PC-9 (cell line): ENCODE measurements at regions not wholly inside any gene's neighbourhood (a gene's known extent, or its start where the extent isn't known, plus 50 kb on each side); places are given as distances from the start of the nearest gene placed in this dataset.

Source experiments
- BruUV-seq: library from RNA; stranded (reverse); fragments of 400-500 nt; replicated peaks from 2 replicates; lab custom pipeline; 2021; lab: Mats Ljungman, UMichigan
- CTCF ChIA-PET: fragments of 300-600 bp; sonication (Branson Sonifier 250); formaldehyde crosslinking; loops from one replicate; lab custom pipeline; 2022; ENCODE audit warnings: antibody characterized with exemption; lab: Charles Lee
- POLR2A ChIA-PET: fragments of 300-600 bp; sonication (Branson Sonifier 250); formaldehyde crosslinking; loops from one replicate; lab custom pipeline; 2022; ENCODE audit warnings: antibody characterized with exemption; ENCODE audit not compliant: unreplicated experiment; lab: Charles Lee
- DNase-seq, 2 experiments: peaks; one replicate each; pipeline versions ENCODE4 v3.0.0 to v3.0.0-alpha.2; 2015 to 2022; ENCODE audit warnings: mixed read lengths in 1 of 2
- H2AFZ ChIP-seq: fragments of 200-600 bp; sonication (generic); 2 replicates; pipeline ENCODE4 v1.8.1; 2017; ENCODE audit warnings: antibody characterized with exemption
- H3F3A ChIP-seq: fragments of 200-600 bp; sonication (generic); 2 replicates; pipeline ENCODE4 v1.8.1; 2017; ENCODE audit warnings: antibody characterized with exemption, mild to moderate bottlenecking, low read depth; ENCODE audit not compliant: insufficient read depth
- H3K27ac ChIP-seq: fragments of 200-600 bp; sonication (generic); 2 replicates; pipeline ENCODE4 v1.6.1; 2016; ENCODE audit warnings: mixed run types
- H3K27me3 ChIP-seq: fragments of 200-600 bp; sonication (generic); 2 replicates; pipeline ENCODE4 v1.6.1; 2016; ENCODE audit warnings: low read depth, mixed run types; ENCODE audit not compliant: insufficient read depth
- H3K36me3 ChIP-seq: fragments of 200-600 bp; sonication (generic); 2 replicates; pipeline ENCODE4 v1.6.1; 2016; ENCODE audit warnings: low read depth, mixed run types
- H3K4me1 ChIP-seq: fragments of 200-600 bp; sonication (generic); replicated peaks from 2 replicates; pipeline ENCODE4 v1.6.1; 2016; ENCODE audit warnings: mixed run types; ENCODE audit not compliant: insufficient read depth
- H3K4me2 ChIP-seq: fragments of 200-600 bp; sonication (generic); 2 replicates; pipeline ENCODE4 v1.6.1; 2017; ENCODE audit warnings: mixed run types
- H3K4me3 ChIP-seq: fragments of 200-600 bp; sonication (generic); 2 replicates; pipeline ENCODE4 v1.6.1; 2016; ENCODE audit warnings: mixed run types
- H3K79me2 ChIP-seq: fragments of 200-600 bp; sonication (generic); 2 replicates; pipeline ENCODE4 v1.6.1; 2017; ENCODE audit warnings: low read depth, mixed run types
- H3K9me2 ChIP-seq: fragments of 200-600 bp; sonication (generic); 2 replicates; pipeline ENCODE4 v1.8.1; 2017; ENCODE audit warnings: mild to moderate bottlenecking; ENCODE audit not compliant: insufficient read depth
- H3K9me3 ChIP-seq: fragments of 200-600 bp; sonication (generic); 2 replicates; pipeline ENCODE4 v1.8.1; 2016; ENCODE audit warnings: low read depth; ENCODE audit not compliant: insufficient read depth
- H4K20me1 ChIP-seq: fragments of 200-600 bp; sonication (generic); 2 replicates; pipeline ENCODE4 v1.8.1; 2017; ENCODE audit not compliant: insufficient read depth
- CTCF ChIP-seq: fragments of 200-600 bp; sonication (generic); conservative IDR thresholded peaks from 2 replicates; pipeline ENCODE4 v1.6.1; 2017; ENCODE audit warnings: mixed run types, antibody characterized with exemption, mild to moderate bottlenecking, moderate library complexity
- EZH2 ChIP-seq: fragments of 200-600 bp; sonication (generic); IDR thresholded peaks from 2 replicates; pipeline ENCODE4 v1.8.0; 2017; ENCODE audit warnings: antibody characterized with exemption, low read depth
- intact Hi-C: fragments of 100-400 bp; cut with micrococcal nuclease; formaldehyde crosslinking; loops from one replicate; pipeline ENCODE4 v1.10.0; 2022; ENCODE audit not compliant: unreplicated experiment

- ChIA-PET CTCF (no interaction called here), POLR2A (no interaction called here)
- Histone ChIP-seq H3K9me2 (no peaks in the 10 kb centered on the region), H3F3A (no peaks in the 10 kb centered on the region), H3K27me3 (no peaks in the 10 kb centered on the region), H3K36me3 (no peaks in the 10 kb centered on the region), H3K4me3 (no peak overlapping the region), H4K20me1 (no peaks in the 10 kb centered on the region), H3K27ac (no peak overlapping the region), H3K9me3 (no peaks in the 10 kb centered on the region), H2AFZ (no peak overlapping the region), H3K4me1 (no peaks in the 10 kb centered on the region), H3K4me2 (no peak overlapping the region), H3K79me2 (no peaks in the 10 kb centered on the region)
- no TSS peak for BruUV-seq
- no peak for DNase-seq
- TF ChIP-seq EZH2 = no peak
- TF ChIP-seq CTCF = no peak
- intact Hi-C loops = no loop called here
These were observed 832.1 kb upstream of the ZNF608 start for GRCh38 chr5:125578551-125578950.

- H3F3A ChIP-seq = no peaks in the 10 kb centered on the region
- no peaks in the 10 kb centered on the region for H3K36me3 ChIP-seq
- H3K4me1 ChIP-seq = no peaks in the 10 kb centered on the region
- BruUV-seq = no TSS peak
- ChIA-PET CTCF (no interaction called here), POLR2A (no interaction called here)
- no peak for DNase-seq
- H3K27me3 ChIP-seq = no peaks in the 10 kb centered on the region
- H4K20me1 ChIP-seq = no peaks in the 10 kb centered on the region
- no peaks in the 10 kb centered on the region for H3K9me3 ChIP-seq
- no peak overlapping the region for H3K27ac ChIP-seq
- intact Hi-C loops = no loop called here
- H3K4me3 ChIP-seq = no peak overlapping the region
- H3K4me2 ChIP-seq = no peak overlapping the region
- no peak overlapping the region for H2AFZ ChIP-seq
- no peaks in the 10 kb centered on the region for H3K9me2 ChIP-seq
- TF ChIP-seq CTCF (no peak), EZH2 (no peak)
- no peaks in the 10 kb centered on the region for H3K79me2 ChIP-seq
These were observed 832.7 kb upstream of the ZNF608 start for GRCh38 chr5:125579182-125579581.

- POLR2A ChIA-PET = no interaction called here
- no peak overlapping the region for H3K4me2 ChIP-seq
- H2AFZ ChIP-seq = no peak overlapping the region
- no peak overlapping the region for H3K4me3 ChIP-seq
- no peaks in the 10 kb centered on the region for H3K79me2 ChIP-seq
- CTCF ChIA-PET = no interaction called here
- no peaks in the 10 kb centered on the region for H3F3A ChIP-seq
- H3K27ac ChIP-seq = no peak overlapping the region
- H3K4me1 ChIP-seq = no peaks in the 10 kb centered on the region
- BruUV-seq = no TSS peak
- intact Hi-C loops = no loop called here
- H3K36me3 ChIP-seq = no peaks in the 10 kb centered on the region
- no peaks in the 10 kb centered on the region for H3K9me3 ChIP-seq
- H3K9me2 ChIP-seq = no peaks in the 10 kb centered on the region
- DNase-seq = no peak
- TF ChIP-seq EZH2 (no peak), CTCF (no peak)
- no peaks in the 10 kb centered on the region for H3K27me3 ChIP-seq
- H4K20me1 ChIP-seq = no peaks in the 10 kb centered on the region
These were observed 834.9 kb upstream of the ZNF608 start for GRCh38 chr5:125581311-125581710.
